M059J (cell line): ENCODE measurements at regions not wholly inside any gene's neighbourhood (a gene's known extent, or its start where the extent isn't known, plus 50 kb on each side); places are given as distances from the start of the nearest gene placed in this dataset.
"Not testable (repeated sequence)": the region's sequence is repeated elsewhere in the genome, so short reads cannot be mapped to it uniquely, and the experiment has no call there.

ENCODE experiments used
- DNase-seq: peaks from one replicate; pipeline ENCODE4 v3.0.0-alpha.2; 2012; ENCODE audit warnings: low read depth

DNA sequence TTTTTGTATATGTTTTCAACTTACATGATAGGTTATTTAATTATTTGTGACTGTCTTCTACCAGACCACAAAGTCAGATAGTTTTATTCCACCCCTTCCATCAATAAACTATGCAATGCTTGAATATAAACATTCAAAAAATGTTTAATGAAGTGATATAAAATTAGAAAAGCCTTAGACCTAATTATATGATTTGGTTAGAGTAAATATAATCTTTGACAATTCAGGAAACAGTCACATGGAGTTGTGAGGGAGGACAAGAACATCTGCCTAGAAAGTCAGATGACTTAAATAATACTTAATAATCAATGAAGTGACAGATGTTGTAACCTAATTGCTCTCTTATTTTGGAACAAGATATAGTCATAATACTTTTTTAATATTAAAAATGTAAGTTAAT lies 710.3 kb downstream of the ZBBX start:
- DNase-seq, result no peak

DNA sequence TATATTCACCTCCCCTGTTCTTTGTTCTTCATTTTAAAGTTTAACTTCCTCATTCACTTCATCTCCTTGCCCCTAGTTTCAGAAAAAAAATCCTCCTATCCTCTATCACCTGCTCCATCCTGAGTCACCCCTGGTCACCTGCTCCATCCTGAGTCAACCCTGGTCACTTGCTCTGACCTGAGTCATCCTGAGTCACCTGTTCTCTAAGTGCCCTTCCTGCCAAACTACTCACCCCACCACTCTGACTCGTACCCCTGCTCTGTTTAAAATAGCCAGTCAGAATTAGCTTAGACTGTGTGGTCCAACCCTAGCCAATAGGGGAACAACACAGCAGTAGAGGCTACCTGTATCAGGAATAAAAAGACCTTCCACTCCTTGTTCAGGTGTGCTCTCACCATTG lies 716.9 kb downstream of the ZBBX start:
- peak; percentile 44 for DNase-seq

DNA sequence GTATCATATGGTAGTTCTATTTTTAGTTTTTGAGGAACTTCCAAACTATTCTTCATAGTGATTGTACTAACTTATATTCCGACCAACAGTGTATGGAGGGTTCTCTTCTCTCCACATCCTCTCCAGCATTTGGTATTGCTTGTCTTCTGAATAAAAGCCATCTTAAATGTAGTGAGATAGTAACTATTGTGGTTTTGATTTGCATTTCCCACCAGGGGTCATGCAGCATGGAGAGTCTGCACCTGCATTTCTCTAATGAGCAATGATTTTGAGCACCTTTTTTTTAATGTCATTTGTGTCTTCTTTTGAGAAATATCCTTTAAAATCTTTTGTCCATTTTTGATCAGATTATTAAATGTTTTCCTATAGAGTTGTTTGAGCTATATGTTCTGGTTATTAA lies 718.5 kb downstream of the ZBBX start:
- DNase-seq, result no peak

DNA sequence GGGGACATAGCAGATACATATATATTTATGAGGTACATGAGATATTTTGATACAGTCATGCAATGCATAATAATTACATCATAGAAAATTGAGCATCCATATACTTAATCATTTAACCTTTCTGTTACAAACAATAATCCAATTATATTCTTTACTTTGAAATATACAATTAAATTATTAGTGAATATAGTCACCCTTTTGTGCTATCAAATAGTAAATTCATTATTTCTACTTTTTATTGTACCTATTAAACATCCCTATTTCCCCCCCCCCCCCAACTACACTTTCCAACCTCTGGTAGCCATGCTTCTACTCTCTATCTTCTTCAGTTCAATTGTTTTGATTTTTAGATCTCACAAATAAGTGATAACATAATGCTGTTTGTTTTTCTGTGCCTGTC lies 719.1 kb downstream of the ZBBX start:
- DNase-seq, result no peak

DNA sequence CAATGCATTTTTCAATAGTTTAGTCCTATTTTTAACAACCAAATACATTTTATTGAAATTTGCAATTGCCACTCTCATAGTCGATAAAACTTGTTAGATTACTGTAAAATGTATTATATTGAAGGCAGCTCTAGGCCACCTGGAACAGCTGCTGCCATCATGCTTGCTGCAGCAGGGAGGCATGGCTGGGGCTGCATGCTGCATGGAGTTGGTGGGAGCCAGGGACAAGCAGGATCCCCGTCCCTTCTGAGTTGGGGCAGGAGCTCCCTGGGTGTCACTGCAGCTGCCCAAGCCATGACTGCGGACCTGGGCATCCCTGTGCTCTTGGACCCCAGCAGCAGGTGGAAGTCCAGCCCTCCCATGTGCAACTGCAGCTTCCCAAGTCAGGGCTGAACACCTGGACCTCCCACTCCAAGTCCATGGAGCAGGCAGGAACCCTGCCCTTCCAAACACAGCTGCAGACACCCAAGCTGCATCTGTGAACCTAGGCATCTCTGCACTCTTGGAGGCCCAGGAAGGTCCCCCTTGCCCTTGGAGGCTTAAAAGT lies 742.0 kb downstream of the ZBBX start:
- DNase-seq, result no peak

DNA sequence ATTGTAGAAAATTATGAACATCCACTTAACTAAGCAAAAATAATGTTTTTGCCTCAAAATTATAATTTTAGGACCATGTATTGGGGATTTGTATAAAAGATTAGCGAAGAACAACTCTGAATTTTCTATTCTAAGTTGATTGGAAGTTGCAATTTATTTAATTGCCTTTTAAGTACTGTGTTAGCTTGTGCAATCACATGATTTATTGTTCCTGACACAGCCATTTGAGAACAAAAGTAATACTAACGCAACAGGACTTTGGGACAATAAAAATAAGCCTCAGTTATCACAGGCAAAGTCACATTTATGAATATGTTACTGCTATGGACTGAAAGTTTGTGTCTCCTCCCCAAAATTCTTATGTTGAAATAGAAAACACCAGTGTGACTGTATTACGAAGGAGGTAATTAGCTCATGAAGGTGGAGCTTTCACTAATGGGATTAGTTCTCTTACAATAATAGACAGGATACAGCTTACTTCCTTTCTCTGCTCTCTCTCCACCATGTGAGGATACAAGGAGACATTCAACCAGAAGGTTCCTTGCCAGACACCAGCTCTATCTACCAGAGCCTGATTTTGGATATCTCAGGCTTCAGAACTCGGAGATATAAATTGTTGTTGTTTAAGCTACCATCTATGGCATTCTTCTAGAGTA lies 745.9 kb downstream of the ZBBX start:
- DNase-seq, result no peak

DNA sequence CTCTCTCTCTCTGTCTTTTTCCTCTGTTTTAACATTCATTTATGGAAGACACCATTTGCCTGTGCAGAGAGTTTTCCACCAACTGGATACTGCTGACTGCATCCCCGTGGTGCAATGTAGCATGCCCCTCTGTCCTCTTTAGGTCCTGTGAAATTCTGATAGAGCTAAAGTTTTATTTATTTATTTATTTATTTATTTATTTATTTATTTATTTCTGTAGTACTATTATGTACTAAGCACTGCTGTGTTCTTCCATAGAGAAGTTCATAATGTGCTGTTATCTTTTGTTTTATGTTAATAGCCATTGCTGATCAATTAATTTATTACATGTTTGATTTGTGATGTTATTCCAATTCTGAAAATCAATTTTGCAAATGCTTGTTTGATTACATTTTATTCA lies 749.9 kb downstream of the ZBBX start:
- DNase-seq, result no peak

DNA sequence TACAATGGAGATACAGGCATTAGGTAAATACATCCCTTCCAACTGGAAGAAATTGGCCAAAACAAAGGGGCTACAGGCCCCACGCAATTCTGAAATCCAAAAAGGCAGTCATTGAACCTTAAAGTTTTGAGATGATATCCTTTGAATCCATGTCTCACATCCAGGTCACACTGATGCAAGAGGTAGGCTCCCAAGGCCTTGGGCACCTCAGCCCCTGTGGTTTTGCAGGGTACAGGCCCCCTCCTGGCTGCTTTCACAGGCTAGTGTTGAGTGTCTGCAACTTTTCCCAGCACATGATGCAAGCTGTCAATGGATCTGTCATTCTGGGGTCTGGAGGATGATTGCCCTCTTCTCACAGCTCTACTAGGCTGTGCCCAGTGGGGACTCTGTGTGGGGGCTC lies 766.7 kb downstream of the ZBBX start:
- DNase-seq, result no peak

DNA sequence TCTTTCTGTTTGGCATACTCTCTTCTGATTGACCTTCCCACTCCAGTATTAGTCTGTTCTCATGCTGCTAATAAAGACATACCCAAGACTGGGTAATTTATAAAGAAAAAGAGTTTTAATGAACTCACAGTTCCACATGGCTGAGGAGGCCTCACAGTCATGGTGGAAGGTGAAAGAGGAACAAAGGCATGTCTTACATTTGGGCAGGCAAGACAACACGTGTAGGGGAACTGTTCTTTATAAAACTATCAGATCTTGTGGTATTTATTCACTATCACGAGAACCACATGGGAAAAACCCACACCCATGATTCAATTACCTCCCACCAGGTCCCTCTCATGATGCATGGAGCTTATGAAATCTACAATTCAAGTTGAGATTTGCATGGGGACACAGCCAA lies 767.3 kb downstream of the ZBBX start:
- not testable (repeated sequence) for DNase-seq

DNA sequence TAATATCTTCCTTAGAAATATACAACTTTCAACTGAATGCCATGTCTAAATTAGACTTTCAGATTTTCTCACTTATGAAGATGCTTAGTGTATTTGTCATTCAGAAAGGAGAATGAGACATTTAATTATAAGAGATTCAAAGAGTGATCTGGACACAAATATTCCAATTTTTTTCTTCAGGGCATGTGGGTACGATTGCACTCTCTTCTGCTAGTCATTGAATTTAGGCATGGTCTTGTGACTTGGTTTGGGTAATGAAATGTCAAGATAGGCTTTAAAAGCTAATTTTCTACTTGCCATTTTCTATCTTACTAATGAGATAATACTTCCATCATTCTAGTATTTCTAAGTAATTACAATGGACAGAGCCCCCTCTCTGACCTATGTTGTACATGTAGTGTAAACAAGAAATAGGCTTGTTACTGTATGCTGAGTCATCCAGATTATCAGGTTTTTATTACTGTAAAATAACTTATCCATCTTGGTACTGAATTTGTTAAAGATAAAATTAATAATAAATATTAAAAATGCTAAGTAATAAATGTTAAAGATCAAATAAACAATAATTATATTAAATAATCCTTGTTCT lies 770.8 kb upstream of the BCHE start:
- DNase-seq, result no peak

DNA sequence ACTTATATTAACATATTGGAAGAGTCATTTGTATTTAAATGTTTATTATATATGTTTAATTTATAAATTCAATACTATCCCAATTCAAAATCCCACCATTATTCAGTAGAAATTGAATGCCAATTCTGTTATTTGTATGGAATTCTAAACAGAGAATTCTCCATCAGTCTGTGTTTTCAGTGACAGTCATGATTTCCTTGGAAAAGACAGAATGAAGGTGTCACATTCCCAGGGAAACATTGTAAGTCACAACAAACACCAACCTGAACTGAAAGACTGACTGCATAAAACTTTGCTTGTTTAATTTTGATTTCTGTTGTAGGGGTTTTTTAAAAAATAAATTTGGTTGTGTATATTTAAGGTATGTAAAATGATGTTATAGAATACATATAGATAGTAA lies 769.8 kb upstream of the BCHE start:
- no peak for DNase-seq

DNA sequence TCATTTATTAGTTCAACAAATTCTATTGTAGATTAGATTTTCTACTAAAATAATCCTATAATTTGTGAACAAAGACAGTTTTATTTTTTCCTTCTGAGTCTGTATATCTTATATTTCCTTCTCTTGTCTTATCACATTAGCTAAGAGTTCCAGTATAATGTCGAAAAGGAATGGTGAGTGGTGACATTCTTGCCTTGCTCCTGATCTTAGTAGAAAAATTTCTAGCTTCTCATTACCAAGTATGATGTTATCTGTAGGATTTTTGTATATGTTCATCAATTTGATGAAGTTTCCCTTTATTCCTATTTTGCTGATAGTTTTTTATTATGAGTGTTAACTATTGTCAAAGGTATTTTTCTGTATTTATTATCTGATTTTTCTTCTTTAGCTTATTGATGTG lies 756.6 kb upstream of the BCHE start:
- DNase-seq, result no peak

DNA sequence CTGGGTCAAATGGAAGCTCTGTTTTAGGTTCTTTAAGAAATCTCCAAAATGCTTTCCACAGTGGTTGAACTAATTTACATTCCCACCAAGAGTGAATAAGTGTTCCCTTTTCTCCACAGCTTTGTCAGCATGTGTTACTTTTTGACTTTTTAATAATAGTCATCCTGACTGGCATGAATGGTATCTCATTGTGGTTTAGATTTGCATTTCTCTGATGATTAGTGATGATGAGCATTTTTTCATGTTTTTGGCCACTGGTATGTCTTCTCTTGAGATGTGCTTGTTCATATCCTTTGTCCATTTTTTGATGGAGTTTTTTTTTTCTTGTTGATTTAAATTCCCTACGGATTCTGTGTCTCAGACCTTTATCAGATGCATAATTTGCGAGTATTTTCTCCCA lies 745.0 kb upstream of the BCHE start:
- DNase-seq, result peak; percentile 43

DNA sequence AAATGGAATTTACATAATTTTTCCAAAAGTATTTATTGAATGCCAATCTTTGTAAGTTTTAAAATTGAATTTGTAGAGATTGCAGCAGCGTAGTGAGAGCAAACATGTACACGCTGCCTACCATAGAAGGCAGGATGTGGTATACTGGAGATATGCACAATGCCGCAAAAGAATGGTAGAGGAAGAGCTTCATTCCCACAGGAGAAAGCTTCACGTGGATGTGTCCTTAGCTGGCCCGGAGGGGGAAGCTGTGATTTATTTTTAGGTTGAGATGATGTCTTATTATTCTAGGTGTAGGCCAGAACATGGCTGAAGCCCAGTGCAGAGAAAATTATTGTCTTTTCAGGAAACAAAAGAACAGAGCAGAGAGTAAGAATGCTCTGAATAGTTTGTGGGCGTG lies 743.3 kb upstream of the BCHE start:
- peak; percentile 23 for DNase-seq

DNA sequence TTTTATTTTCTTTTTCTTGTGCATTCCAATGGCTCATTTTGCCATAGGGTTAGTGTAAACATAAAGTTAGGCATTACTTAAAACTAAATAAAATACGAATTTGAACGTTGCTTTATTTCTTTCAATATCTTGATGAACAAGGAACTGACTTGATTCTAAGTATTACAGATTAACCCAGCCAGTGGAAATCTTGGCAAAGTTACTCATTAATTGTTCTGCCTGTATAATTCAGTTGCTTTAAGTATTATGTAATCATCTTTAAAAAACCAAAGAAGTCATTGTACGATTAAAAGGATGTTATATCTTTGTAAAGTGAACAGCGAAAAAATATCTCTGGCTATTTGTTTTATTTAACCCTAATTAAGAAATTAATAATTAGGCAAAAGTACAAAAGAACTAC lies 737.9 kb upstream of the BCHE start:
- no peak for DNase-seq

DNA sequence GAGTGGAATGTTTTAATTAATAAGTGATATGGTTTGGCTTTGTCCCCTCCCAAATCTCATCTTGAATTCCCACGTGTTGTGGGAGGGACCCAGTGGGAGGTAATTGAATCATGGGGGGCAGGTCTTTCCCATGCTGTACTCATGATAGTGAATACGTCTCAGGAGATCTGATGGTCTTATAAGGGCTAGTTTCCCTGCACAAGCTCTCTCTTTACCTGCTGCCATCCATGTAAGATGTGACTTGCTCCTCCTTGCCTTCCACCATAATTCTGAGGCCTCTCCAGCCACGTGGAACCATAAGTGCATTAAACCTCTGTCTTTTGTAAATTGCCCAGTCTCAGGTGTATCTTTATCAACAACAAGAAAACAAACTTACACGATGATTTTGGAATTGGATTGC lies 734.5 kb upstream of the BCHE start:
- DNase-seq, result not testable (repeated sequence)

DNA sequence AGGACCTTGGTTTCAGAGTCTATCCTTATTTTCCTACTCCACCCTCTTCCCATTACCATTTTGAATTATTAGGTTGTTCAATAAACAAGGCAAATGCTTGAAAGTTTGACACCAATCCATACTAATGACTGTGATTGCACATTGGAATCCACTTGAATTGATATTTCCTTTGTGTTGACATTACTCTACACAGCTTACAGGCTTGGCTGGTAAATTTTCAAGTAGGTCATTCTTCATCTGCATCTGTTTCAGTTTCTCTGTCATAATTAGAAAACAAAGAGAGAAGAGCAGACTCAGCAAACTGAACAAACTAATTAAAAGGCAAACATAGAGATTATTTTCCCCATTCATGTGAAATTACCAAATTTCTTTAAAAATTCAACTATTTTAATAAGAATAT lies 732.9 kb upstream of the BCHE start:
- DNase-seq, result no peak

DNA sequence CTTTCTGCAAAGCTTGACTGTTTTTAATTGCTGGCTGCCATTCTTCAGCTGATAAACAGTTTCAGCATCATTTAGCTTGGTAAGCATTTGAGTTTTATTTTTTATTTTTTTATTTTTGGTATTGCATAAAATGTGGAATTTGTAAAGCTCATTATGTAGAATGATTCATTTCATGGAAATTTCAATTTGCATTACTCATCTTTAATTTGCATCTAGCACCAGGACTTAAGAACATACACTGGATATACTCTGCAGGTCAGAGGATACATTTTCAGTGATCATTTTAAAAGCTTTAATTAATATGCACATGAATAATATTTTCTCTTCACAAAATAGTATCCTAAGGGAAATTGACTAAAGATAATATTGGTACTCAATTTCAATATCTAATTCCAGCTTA lies 732.4 kb upstream of the BCHE start:
- DNase-seq, result peak; percentile 13

DNA sequence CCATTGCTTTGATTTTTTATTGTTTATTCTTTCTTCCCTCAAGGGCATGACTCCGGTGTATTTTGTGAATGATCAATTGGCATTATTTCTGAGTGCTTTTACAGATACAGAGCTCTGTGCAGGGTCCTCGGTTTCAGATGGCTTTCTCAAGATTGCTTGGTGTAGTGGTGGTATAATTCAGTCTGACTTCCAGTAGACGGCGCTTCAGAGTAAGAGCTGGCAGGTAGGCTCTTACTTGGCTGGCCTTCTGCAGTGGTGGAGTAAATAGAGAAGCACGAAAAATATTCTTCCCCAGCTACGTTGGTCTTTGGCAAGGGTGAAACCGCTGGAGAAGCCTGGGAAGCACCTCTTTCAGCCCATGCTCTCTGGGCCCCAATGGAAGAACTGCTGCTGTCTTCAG lies 723.0 kb upstream of the BCHE start:
- DNase-seq, result no peak

DNA sequence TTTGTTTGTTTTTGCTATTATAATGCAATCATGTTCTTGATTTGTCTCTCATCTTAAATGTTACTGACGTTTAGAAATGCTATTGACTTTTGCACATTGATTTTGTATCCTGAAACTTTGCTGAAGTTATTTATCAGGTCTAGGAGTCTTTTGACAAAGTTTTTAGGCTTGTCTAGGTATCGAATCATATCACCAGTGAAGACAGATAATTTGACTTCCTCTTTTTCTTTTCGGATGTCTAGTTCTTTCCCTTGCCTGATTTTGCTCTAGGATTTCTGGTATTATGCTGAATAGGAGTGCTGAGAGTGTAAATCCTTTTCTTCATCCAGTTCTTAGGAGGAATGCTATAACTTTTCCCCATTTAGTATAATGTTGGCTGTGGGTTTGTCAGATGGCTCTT lies 719.7 kb upstream of the BCHE start:
- DNase-seq, result no peak

DNA sequence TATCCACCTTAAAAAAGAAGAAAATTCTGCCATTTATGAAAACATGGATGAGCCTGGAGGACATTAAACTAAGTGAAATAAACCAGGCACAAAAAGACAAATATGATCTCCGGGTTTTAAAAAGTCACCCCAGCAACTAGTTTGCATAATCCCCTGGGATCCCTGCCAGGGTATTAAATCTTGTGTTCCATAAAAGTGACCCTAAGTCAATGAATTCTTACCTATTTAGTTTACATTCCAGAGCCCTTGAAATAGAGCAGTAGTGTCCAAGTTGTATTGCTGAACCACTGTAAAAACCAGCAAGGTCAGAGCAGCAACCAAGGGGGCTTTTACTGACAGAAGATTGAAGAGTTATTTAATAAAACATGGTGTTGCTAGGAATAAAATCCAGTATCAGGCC lies 716.8 kb upstream of the BCHE start:
- DNase-seq, result peak; percentile 60

DNA sequence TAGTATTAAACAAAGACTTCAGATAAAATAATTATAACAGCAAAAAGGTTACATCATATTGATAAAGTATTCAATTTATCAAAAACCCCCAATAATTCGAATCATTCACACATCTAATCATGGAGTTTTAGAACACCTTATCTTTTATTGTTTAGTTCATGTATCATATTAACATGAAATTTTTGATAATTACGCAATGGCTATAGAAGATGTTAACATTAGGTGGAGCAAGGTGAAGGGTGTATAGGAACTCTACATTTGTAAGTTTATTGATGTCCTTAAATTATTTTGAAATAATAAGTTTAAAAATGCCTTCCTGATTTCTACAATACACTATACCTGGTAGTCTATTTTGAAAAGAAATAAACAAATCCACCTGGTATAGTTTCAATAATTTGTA lies 696.5 kb upstream of the BCHE start:
- no peak for DNase-seq

DNA sequence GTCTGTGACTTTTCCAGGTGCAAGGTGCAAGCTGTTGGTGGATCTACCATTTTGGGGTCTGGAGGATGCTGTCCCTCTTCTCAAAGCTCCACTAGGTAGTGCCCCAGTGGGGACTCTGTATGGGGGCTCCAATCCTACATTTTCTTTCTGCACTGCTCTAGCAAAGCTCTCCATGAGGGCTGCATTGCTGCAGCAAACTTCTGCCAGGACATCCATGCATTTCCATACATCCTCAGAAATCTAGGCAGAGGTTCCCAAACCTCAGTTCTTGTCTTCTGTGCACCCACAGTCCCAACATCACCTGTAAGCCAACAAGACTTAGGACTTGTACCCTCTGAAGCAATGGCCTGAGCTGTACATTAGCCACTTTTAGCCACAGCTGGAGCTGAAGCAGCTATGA lies 694.5 kb upstream of the BCHE start:
- no peak for DNase-seq

DNA sequence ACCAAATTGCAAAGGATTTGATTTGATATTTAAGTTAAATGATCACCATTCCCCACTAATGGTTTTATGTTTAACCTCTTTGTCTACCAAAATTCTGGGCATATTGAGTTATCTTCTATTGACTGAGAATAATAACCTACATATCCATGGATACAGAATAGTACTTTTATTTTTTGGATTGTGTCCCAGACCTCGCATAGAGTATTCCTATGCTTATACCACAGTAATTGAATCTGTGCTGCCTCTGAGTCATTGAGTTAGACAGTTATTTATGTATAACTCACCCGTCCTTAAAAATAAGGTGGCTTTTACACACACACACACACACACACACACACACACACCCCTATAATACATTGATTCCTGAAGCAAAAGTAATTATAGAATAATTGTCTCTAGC lies 690.1 kb upstream of the BCHE start:
- DNase-seq, result peak; percentile 64
